ENCODE measurements at regions not wholly inside any gene's neighbourhood (a gene's known extent, or its start where the extent isn't known, plus 50 kb on each side); places are given as distances from the start of the nearest gene placed in this dataset.

DNA sequence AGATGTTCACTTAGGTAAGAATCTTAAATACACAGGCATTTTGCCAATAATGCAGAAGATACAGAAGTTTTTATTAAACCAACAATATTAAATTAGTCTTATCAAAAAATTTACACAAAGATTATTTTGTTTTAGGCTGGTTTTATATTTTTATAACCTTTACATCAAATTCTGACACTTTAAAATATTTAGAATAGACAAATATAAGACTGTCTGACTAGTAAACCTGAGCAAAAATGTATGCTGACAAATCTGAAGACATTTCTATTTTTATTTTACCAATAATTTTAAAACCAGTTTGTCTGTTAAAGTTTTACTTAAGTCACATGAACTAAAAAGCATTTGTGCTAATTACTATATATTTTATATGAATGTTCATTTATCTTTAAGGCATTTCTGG is 72.1 kb upstream of the ZNF236 start:
- Histone ChIP-seq H2AFZ (ENCODE audit: low read depth, low read length) (no peak overlapping the region), H3K4me3 (ENCODE audit: low read depth in 1 of 2, low read length in 2 of 2) (no peak overlapping the region), H3K27ac (ENCODE audit: low read length) (no peak overlapping the region), H3K4me2 (ENCODE audit: insufficient read depth, low read length) (no peak overlapping the region), H3K36me3 (ENCODE audit: insufficient read depth, low read length) (no peaks in the 10 kb centered on the region), H4K20me1 (ENCODE audit: insufficient read depth, low read length) (no peaks in the 10 kb centered on the region), H3K9ac (ENCODE audit: low read depth, low read length) (no peak overlapping the region), H3K79me2 (ENCODE audit: insufficient read depth, low read length) (no peaks in the 10 kb centered on the region), H3K9me3 (ENCODE audit: insufficient read depth, low read length, severe bottlenecking) (peaks cover 48% of the 10 kb centered on the region), H3K27me3 (ENCODE audit: insufficient read depth, low read length, poor library complexity) (no peaks in the 10 kb centered on the region), H3K4me1 (ENCODE audit: insufficient read depth, low read length) (no peaks in the 10 kb centered on the region)
- TF ChIP-seq EZH2 (IDR thresholded peaks at IDR 0.05; ENCODE audit: borderline replicate concordance, low read depth, low read length, severe bottlenecking): no peak
- TF ChIP-seq, protein P1, sequence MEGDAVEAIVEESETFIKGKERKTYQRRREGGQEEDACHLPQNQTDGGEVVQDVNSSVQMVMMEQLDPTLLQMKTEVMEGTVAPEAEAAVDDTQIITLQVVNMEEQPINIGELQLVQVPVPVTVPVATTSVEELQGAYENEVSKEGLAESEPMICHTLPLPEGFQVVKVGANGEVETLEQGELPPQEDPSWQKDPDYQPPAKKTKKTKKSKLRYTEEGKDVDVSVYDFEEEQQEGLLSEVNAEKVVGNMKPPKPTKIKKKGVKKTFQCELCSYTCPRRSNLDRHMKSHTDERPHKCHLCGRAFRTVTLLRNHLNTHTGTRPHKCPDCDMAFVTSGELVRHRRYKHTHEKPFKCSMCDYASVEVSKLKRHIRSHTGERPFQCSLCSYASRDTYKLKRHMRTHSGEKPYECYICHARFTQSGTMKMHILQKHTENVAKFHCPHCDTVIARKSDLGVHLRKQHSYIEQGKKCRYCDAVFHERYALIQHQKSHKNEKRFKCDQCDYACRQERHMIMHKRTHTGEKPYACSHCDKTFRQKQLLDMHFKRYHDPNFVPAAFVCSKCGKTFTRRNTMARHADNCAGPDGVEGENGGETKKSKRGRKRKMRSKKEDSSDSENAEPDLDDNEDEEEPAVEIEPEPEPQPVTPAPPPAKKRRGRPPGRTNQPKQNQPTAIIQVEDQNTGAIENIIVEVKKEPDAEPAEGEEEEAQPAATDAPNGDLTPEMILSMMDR (IDR thresholded peaks at IDR 0.05; ENCODE audit: borderline replicate concordance, extremely low read depth, low read length, poor library complexity, severe bottlenecking): no peak
- no peak for ATAC-seq (ENCODE audit: insufficient read depth, low read depth)
- DNase-seq: no peak

GRCh38 chr18:76747676-76748075 is 74.7 kb upstream of the ZNF236 start:
- Histone ChIP-seq H3K4me3 (ENCODE audit: low read depth in 1 of 2, low read length in 2 of 2) (no peak overlapping the region), H3K27me3 (ENCODE audit: insufficient read depth, low read length, poor library complexity) (no peaks in the 10 kb centered on the region), H3K9me3 (ENCODE audit: insufficient read depth, low read length, severe bottlenecking) (peaks cover 48% of the 10 kb centered on the region), H3K4me1 (ENCODE audit: insufficient read depth, low read length) (no peaks in the 10 kb centered on the region), H3K36me3 (ENCODE audit: insufficient read depth, low read length) (no peaks in the 10 kb centered on the region), H3K27ac (ENCODE audit: low read length) (no peak overlapping the region), H2AFZ (ENCODE audit: low read depth, low read length) (no peak overlapping the region), H3K79me2 (ENCODE audit: insufficient read depth, low read length) (no peaks in the 10 kb centered on the region), H3K4me2 (ENCODE audit: insufficient read depth, low read length) (no peak overlapping the region), H4K20me1 (ENCODE audit: insufficient read depth, low read length) (no peaks in the 10 kb centered on the region), H3K9ac (ENCODE audit: low read depth, low read length) (no peak overlapping the region)
- ATAC-seq (ENCODE audit: insufficient read depth, low read depth) (no peak), DNase-seq (no peak)
- TF ChIP-seq, protein P1 (IDR thresholded peaks at IDR 0.05; ENCODE audit: borderline replicate concordance, extremely low read depth, low read length, poor library complexity, severe bottlenecking): no peak
- TF ChIP-seq EZH2 (IDR thresholded peaks at IDR 0.05; ENCODE audit: borderline replicate concordance, low read depth, low read length, severe bottlenecking): no peak

DNA sequence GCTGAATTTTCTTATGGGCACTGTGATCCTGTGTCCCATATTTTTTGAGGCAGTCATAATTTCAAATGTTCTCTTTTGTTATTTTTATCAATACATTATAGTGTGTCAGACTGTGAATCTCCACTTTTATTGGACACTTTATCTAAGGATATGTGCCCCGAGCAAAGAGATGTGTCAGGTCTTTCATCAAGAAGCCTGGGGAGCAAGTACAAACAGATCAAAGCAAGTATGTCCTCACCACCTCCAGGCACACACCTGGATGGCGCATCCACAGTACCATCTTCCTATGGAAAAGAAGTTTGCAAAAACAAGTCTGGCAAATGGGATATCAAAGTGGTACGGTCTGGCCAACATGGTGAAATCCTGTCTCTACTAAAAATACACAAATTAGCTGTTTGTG is 81.0 kb upstream of the ZNF236 start:
- no peaks in the 10 kb centered on the region for H4K20me1 ChIP-seq (ENCODE audit: insufficient read depth, low read length)
- H3K27ac ChIP-seq (ENCODE audit: low read length): no peak overlapping the region
- no peak overlapping the region for H2AFZ ChIP-seq (ENCODE audit: low read depth, low read length)
- no peak overlapping the region for H3K9ac ChIP-seq (ENCODE audit: low read depth, low read length)
- ATAC-seq (ENCODE audit: insufficient read depth, low read depth) (no peak), DNase-seq (no peak)
- peaks cover 4% of the 10 kb centered on the region for H3K9me3 ChIP-seq (ENCODE audit: insufficient read depth, low read length, severe bottlenecking)
- no peaks in the 10 kb centered on the region for H3K27me3 ChIP-seq (ENCODE audit: insufficient read depth, low read length, poor library complexity)
- H3K36me3 ChIP-seq (ENCODE audit: insufficient read depth, low read length): no peaks in the 10 kb centered on the region
- H3K4me2 ChIP-seq (ENCODE audit: insufficient read depth, low read length): no peak overlapping the region
- TF ChIP-seq, protein P1 (IDR thresholded peaks at IDR 0.05; ENCODE audit: borderline replicate concordance, extremely low read depth, low read length, poor library complexity, severe bottlenecking): no peak
- TF ChIP-seq EZH2 (IDR thresholded peaks at IDR 0.05; ENCODE audit: borderline replicate concordance, low read depth, low read length, severe bottlenecking): no peak
- no peak overlapping the region for H3K4me3 ChIP-seq (ENCODE audit: low read depth in 1 of 2, low read length in 2 of 2)
- H3K4me1 ChIP-seq (ENCODE audit: insufficient read depth, low read length): no peaks in the 10 kb centered on the region
- H3K79me2 ChIP-seq (ENCODE audit: insufficient read depth, low read length): no peaks in the 10 kb centered on the region

GRCh38 chr18:76736309-76736708 is 86.0 kb upstream of the ZNF236 start:
- Histone ChIP-seq H3K4me3 (ENCODE audit: low read depth in 1 of 2, low read length in 2 of 2) (no peak overlapping the region), H3K9ac (ENCODE audit: low read depth, low read length) (no peak overlapping the region), H3K36me3 (ENCODE audit: insufficient read depth, low read length) (no peaks in the 10 kb centered on the region), H3K27me3 (ENCODE audit: insufficient read depth, low read length, poor library complexity) (no peaks in the 10 kb centered on the region), H3K4me2 (ENCODE audit: insufficient read depth, low read length) (no peak overlapping the region), H3K4me1 (ENCODE audit: insufficient read depth, low read length) (peaks cover 5% of the 10 kb centered on the region), H4K20me1 (ENCODE audit: insufficient read depth, low read length) (no peaks in the 10 kb centered on the region), H3K79me2 (ENCODE audit: insufficient read depth, low read length) (no peaks in the 10 kb centered on the region), H3K27ac (ENCODE audit: low read length) (no peak overlapping the region), H3K9me3 (ENCODE audit: insufficient read depth, low read length, severe bottlenecking) (no peaks in the 10 kb centered on the region), H2AFZ (ENCODE audit: low read depth, low read length) (no peak overlapping the region)
- DNase-seq: no peak
- no peak for ATAC-seq (ENCODE audit: insufficient read depth, low read depth)
- TF ChIP-seq EZH2 (IDR thresholded peaks at IDR 0.05; ENCODE audit: borderline replicate concordance, low read depth, low read length, severe bottlenecking): no peak
- TF ChIP-seq, protein P1 (IDR thresholded peaks at IDR 0.05; ENCODE audit: borderline replicate concordance, extremely low read depth, low read length, poor library complexity, severe bottlenecking): no peak

Data from DND-41 (cell line).